Fibroblast of gingiva (primary cell): ENCODE measurements at regions not wholly inside any gene's neighbourhood (a gene's known extent, or its start where the extent isn't known, plus 50 kb on each side); places are given as distances from the start of the nearest gene placed in this dataset.
"Not testable (repeated sequence)": the region's sequence is repeated elsewhere in the genome, so short reads cannot be mapped to it uniquely, and the experiment has no call there.

ENCODE experiments used
- DNase-seq: peaks from one replicate; pipeline ENCODE4 v3.0.0-alpha.2; 2011; ENCODE audit warnings: low read depth

DNA sequence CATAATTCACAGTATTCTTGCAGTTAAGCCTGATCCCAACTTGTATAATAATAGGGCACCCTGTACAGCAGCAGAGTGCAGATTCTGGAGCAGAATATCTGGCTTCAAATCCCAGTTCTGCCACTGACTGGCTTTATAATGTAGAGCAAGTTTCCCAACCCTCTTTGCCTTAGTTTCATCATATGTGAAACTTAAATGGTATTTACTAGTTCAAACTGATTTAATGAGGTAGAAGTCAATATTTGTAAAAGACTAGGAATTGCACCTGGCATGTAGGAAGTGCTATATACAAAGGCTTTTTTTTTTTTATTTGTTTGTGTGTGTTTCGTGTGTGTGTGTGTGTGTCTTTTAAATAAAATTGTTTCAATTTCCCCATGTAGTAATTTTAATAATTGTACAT lies 125.9 kb downstream of the CCER1 start:
- DNase-seq = no peak

DNA sequence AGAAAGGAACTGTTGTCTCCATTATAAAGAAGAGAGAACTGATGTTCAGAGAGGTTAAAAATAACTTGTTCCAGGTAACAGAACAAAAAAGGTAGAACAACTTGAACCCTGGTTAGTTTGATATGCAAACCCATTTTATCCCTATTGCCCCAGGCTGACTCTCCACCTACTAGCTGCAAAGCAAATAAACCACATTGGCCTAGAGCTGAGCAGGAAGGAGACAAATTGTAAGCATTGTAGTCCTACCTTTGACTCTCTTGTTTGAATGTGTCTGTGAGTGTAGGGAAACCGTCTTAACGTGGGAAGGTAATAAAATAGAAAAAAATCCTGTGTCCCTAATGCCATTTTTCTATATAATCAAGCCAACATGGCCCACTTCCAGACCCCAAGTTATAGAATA lies 126.4 kb downstream of the CCER1 start:
- no peak for DNase-seq

DNA sequence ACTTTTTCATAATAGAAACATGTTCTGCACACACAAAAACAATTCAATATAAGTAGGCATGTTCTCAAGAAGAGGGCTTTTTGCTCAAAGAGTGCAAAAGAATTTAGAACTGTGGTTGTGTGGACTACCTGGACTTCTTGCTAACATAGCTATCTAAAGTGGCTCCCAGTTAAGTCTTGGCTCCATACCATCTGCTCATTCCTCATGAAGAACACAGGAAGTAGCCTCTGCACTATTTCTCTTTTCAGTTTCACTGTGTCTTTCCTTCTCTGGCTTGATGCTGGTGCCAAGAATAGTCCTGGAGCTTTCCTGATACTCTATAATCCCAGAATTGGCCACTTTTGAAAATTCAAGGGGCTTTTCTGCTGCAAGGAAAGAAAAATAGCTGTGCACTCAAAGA lies 127.4 kb downstream of the CCER1 start:
- no peak for DNase-seq

DNA sequence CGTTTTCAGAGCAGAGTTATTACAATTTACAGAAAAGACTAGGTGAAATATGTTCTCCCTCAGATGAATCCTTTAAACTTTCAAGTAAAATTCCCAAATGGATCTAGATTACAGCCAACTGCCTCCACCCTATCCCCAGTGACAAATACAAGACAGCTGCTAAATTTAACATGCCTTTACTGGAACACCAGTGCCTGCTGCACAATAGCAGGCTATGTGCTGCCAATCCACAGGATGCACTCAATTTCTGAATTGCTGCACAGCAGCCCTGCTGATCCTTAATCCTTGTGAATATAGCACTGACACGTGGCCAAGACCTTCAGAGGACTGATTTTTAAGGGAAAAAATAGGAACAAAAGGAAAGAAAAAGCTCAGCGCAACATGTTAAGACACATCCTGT lies 128.9 kb downstream of the CCER1 start:
- no peak for DNase-seq

DNA sequence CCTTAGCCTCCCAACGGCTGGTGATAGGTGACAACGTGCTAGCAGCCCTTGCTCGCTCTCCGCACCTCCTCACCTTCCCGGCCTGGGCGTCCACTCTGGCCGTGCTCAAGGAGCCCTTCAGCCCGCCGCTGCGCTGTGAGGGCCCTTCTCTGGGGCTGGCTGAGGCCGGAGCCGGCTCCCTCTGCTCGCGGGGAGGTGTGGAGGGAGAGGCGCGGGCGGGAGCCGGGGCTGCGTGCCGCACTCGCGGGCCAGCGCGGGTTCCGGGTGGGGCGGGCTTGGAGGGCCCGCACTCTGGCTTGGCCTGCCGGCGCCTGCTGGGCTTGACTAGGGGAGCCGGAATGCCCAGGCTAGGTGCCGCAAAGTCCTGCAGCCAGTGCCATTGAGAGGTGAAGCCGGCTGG lies 131.1 kb downstream of the CCER1 start:
- no peak for DNase-seq

DNA sequence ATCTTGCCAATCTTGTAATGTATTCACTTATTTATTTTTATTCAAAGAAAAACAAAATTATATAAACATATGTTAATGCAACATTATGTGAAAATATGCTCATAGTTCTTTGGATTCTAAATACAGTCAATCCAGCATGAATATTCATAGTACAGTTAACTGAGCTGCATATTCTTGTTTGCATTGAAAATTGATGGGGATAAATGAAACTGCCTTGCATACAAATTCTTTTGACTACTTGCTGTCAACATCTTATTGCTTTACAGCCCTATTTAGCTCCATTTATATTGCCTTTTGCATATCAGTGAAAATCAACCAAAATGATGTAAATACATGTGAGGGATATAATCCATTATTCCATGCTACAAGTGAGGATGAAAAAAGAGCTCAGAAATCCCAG lies 135.3 kb downstream of the CCER1 start:
- DNase-seq = no peak

DNA sequence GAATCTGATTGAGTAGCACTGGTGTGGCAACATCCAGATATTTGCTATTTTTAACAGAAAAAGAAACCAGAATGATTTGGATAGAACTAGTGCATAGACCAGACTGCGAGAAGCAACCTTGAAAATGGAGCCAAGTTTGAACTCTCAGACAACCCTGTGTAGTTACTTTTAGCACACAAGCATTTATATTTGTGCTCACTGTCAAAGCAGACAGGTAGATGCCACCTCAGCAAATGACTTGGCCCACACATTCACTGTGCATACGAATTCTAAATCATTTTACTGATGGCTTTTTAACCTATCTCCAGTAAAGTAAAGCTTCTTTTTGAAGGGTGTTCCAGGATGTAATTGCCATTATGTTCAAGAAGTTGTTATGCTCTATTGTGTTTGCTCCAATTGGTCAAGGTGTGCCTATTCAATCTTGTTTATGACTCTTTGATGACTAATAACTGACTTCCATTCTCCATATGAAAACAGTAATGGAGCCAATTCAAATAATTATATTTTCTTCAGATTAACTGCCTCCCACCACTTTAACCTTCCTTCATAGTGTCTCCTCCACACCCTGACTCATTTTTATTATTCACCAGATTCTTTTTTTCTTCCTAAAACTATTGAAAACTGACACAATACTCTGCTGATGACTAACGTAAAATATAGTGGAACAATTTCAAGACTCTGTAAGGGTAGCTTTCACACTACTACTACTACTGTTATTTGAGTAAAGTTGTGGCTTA lies 138.5 kb downstream of the CCER1 start:
- no peak for DNase-seq

DNA sequence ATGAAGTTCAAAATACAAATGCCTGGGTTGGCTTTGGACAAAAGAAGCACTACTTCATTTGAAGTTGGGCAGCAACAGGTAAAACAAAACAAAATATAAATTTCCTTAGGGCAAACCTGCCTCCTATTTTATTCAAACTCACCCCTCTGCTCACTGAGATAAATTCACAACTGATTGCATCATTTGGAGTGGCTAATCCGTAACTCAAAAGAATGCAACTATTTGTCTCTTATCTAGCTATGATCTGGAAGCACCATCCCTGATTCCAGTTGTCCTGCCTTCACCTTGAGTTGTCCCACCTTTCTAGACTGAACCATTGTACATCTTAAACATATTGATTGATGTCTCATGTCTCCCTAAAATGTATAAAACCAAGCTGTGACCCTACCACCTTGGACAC lies 145.0 kb downstream of the CCER1 start:
- no peak for DNase-seq

DNA sequence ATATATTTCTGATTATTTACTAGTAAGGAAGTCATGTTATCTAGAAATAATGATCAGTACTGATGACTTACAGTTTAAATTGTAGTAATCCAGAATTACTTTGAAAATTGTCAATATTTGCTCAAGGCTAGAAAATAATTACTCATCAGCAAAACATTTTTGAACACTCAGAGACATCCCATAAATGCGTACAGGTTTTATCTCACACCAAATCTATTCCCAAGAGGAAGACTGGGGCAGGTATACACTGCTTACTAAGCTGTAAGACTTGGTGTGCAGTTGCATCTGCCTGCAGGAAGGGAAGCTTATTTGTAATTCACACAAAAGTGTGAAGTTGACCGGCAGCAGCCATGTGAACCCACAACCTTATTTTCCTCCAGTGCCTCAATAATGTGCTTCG lies 146.4 kb downstream of the CCER1 start:
- no peak for DNase-seq

DNA sequence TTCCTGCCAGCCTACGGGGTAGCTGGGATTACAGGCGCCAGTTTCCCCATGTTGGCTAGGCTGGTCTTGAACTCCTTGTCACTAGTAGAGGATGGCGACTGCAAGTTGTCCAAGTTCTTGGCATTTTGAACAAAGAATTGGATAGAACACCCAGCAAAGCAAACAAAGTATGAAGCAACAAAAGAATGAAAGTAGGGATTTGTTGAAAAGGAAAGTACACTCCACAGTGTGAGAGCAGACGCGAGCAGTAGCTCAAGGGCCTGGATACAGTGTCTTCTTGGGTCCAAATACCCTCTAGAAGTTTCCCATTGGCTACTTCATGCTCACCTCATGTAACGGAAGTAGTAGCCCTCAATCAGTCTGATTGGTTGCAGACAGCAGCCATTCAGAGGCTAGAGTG lies 152.2 kb downstream of the CCER1 start:
- no peak for DNase-seq

DNA sequence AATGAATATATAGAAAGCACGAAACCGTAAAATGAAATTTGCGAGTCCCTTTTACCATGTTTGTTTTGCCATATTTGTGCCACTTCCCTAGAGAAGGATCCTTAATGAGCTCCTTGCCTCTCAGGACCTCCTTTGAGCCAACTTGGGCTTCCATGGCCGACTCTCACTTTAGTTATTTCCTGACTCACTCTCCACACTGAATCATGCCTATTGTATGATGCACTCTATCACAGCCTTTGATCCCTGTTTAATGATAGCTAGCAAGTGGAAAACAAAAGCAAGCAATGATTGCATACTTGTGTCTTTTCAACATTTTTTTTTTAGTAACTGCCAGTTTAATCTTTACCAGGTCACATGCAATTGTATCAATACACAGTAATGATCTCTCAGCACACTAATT lies 153.2 kb downstream of the CCER1 start:
- no peak for DNase-seq

DNA sequence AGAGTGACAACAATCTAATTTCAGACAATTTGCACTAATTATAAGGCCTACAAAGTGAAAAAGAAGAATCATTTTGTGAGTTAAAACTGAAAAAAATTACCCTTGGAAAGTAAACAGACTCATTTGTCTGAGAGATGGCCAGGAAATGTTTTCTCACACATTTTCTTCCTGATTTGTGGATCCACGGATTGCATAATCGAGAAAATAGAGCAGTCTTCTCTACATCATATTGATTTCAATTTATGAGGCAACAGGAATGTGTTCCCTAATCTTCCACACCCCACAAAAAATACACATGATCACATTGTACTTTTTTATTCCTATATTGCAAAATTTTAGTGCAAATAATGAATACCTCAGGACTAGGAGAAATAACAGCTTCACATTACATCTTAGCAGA lies 160.8 kb downstream of the CCER1 start:
- no peak for DNase-seq

DNA sequence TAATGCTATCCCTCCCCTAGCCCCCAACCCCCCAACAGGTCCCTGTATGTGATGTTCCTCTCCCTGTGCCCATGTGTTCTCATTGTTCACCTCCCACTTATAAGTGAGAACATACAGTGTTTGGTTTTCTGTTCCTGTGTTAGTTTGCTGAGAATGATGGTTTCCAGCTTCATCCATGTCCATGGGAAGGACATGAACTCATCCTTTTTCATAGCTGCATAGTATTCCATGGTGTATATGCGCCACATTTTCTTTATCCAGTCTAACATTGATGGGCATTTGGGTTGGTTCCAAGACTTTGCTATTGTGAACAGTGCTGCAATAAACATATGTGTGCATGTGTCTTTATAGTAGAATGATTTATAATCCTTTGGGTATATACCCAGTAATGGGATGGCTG lies 162.3 kb downstream of the CCER1 start:
- DNase-seq = not testable (repeated sequence)

DNA sequence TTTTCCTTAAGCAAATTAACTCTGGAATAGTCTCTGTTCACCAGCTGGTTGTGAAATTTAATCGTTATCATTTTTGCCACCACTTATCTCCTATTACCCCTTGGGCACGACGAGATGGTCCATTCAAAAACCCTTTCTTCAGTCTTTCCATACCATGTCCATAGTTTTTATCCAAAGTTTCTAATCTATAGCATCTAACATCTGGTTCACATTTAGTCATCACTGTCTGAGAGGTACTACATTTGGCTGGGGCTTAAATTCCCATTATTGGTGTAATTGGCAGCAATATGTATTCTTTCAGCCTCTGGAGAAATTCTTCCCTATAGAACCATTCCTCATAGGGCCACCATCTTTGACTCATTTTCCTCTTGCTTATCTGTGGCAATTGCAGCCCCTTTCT lies 163.5 kb downstream of the CCER1 start:
- no peak for DNase-seq

DNA sequence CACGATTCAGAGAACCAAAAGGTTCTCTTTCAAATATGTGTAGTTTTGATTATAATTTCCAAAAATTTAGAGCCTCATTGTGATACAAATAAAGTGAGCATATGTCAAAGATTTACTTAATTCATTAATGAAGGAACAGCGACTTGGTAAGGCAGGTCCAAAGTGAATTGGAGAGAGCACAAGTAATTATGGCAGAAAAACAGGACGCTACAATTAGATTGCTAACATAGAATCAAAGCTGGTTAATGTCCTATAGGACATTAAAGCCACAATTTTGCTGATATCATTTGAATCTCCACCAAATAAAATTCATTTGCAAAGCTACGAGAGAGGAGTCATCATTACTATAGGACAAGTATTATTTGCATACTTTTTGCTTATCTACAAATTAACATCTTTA lies 164.2 kb downstream of the CCER1 start:
- DNase-seq = no peak

DNA sequence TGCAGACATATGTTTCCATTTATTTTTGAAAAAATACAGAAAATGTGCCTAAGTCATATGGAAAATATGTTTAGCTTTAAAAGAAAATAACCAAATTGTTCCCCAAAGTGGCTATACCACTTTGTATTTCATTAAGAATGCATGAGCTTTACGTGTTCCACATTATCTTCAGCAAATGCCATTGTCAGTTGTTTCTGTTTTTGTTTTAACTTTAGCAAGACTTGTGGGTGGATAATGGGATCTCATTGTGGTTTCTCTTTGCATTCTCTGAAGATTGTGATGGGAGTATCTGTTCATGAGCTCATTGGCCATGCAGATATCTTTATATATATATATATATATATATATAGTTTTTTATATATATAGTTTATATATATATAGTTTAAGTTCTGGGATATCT lies 181.5 kb downstream of the CCER1 start:
- peak; percentile 23 for DNase-seq

DNA sequence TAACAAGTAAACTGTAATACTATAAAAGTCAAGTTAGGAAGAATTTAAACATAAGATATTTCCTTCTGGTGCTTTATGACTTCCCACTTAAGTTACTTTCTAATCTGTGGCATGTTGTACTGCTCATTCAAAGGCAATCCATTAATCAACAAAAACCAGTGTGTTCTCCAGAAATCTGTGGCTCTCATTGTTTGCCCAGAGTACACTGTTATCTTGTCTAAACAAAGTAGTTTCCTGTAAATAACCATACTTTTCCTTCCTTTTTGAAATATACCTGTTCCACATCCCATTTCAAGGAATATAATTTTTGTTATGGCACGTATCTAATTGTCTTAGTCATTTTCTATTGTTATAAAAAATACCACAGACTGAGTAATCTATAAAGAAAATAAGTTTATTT lies 184.1 kb downstream of the CCER1 start:
- DNase-seq = no peak

DNA sequence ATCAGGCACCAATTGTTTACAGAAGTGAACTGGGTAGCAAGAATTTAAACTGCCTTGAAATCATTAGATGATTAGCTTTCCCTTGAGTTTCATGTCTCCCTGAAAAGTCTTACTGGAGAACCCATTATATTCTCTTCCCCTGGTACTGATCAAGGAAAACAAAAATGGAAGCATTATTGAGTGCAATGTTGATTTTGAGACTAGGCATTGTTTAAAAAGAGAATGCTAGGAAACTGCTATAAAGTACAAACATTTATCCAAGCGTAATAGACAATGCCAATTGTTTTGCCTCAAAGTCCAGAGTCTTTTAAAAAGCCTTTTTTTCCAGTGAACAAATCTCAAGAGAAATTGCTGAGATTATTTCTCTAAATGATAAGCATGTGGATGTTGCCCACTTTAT lies 197.0 kb downstream of the CCER1 start:
- DNase-seq = no peak

DNA sequence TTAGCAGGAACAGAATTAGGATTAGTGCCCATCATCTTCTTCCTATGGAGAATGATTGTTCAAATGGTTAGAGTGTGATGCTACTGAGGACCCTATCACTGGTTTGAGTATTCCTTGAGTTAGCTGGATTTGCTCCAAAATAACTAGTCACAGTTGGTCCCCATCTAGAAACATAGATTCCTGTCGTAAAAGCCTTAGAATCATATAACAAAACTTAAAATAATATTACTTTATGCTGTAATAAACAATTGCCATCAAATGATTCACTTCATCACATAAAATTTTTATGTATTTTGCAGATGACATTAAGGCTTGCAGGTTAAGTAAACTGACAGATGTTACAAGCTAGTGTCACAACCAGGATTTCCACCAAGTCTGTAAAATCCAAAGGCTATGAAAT lies 209.8 kb downstream of the CCER1 start:
- no peak for DNase-seq

DNA sequence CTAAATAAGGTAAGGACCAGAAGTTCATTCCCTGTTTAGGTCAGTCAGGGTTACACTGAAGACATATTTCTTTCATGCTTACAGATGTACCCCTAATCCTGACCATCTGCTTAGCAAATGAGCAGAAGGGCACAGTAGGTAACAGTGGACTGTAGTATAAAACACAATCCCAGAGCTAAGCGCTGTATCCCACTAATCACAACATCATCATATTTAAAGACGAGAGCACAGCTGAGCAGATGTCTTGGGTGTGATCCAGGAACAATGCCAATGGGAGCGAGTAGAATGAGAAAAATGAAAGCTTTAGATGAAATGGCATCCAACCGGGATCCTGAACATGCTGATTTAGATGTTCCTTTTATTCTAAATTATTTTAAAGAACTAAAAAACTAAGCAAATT lies 213.4 kb downstream of the CCER1 start:
- DNase-seq = peak; percentile 1

DNA sequence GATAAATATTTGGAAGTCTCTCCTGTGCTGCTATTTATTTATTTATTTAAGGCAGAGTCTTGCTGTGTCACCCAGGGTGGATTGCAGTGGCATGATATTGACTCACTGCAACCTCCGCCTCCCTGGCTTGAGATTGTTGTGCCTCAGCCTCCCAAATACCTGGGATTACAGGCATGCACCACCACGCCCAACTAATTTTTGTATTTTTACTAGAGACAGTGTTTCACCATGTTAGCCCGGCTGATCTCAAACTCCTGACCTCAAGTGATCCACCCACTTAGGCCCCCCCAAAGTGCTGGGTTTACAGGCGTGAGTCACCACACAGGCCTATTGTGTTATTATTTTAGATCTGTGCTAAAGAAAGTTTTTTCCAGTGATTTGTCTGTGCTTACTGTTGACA lies 225.2 kb downstream of the CCER1 start:
- DNase-seq = peak; percentile 15

DNA sequence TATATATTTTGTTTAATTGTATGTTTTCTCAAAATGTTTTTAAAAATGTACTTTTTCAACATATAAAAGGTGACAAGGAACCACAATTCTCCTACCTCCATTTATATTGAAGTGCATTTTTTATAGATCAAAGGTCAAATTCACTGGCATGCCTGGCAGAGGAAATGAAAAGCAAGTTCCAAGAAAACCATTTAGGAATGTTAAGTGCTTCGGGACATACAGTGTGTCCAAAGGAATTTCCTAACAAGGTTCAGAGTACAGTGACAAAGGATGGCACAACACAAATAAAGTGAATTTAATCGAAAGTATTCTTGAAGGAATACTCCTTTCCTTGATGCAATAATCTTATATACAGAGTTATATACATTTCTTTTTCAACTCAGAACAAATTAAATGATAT lies 242.3 kb downstream of the CCER1 start:
- DNase-seq = peak; percentile 14

DNA sequence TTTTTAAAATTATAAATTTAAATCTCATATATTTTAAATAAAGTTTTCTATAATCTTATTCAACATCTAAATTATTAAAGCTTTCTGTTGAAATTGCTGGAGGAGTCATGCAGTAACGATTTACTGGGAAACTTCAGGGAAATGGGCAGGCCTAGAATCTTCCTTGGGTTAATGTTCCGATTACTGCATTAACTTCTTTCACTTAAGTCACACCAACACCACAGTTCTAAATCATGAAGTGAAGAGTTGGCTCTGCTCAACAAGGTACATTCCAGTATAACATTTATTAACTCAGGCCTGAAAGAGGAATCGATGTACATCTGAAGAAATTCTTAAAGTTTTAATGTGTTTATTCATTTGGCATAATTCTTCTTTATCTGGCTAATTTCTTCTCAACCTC lies 244.3 kb downstream of the CCER1 start:
- DNase-seq = no peak

DNA sequence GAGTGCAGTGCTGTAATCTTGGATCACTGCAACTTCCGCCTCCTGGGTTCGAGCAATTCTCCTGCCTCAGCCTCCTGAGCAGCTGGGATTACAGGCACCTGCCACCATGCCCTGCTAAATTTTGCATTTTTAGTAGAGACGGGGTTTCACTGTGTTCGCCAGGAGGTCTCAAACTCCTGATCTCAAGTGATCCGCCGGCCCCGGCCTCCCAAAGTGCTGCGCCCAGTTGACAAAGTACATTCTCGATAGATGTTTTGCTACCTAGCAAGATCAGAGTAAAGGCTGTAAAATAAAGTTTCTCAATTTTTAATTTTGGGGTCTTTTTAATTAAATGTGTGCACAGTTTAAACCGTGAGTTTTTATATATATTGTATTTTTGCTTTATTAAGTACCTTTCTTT lies 248.9 kb downstream of the CCER1 start:
- DNase-seq = no peak

DNA sequence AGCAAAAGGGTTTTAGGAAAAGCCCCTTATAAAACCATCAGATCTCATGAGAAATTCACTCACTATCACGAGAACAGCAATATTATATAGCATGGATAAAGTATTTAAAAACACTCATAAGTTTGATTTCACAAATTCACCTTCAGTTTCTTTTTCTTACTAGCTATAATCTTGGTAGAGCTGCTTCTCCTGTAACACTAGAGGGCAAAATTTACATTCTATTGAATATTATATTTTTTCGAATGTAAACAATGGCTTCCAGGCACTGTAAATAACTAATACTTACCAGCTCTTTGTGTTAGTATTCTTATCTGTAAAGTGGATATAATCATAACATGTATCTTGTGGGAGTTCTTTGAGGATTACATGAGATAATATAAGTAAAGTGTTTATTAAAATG lies 259.6 kb downstream of the CCER1 start:
- no peak for DNase-seq
